GM12878 (cell line): ENCODE measurements at regions not wholly inside any gene's neighbourhood (a gene's known extent, or its start where the extent isn't known, plus 50 kb on each side); places are given as distances from the start of the nearest gene placed in this dataset.

ENCODE experiments used
- ATAC-seq: fragments of 200-7000 bp; cut with Tn5 transposase; 3 replicates; pipeline ENCODE4 v1.9.1; 2020; ENCODE audit warnings: mild to moderate bottlenecking, moderate library complexity
- BruUV-seq: library from RNA; stranded (reverse); fragments of 400-500 nt; replicated peaks from 2 replicates; lab custom pipeline; 2021; lab: Mats Ljungman, UMichigan
- CTCF ChIA-PET: fragments of 300-600 bp; sonication (Branson Sonifier 250); formaldehyde crosslinking; extraction: SDS; loops from one replicate; lab custom pipeline; 2021; ENCODE audit warnings: inconsistent platforms; lab: Yijun Ruan, JAX
- POLR2A ChIA-PET: fragments of 350-600 bp; formaldehyde crosslinking; extraction: SDS; loops from one replicate; lab custom pipeline; 2021; ENCODE audit warnings: inconsistent platforms; lab: Charles Lee
- RAD21 ChIA-PET: fragments of 300-600 bp; sonication (Branson Sonifier 250); formaldehyde crosslinking; loops from one replicate; lab custom pipeline; 2023; ENCODE audit warnings: antibody characterized with exemption; ENCODE audit not compliant: unreplicated experiment; lab: Charles Lee
- SMC1A ChIA-PET: fragments of 300-600 bp; sonication (Branson Sonifier 250); formaldehyde crosslinking; loops from one replicate; lab custom pipeline; 2023; ENCODE audit not compliant: unreplicated experiment, uncharacterized antibody; lab: Charles Lee
- DNase-seq: peaks from one replicate; pipeline ENCODE4 v3.0.0-alpha.2; 2011; ENCODE audit warnings: low read depth, low spot score
- FAIRE-seq: peaks from 3 replicates; lab custom pipeline; 2011; peaks lifted over from hg19 to GRCh38; lab: Jason Lieb, UNC
- H2AFZ ChIP-seq: 2 replicates; pipeline ENCODE4 v1.6.0; 2011; ENCODE audit warnings: low read depth, low read length, control low read depth; ENCODE audit not compliant: control insufficient read depth
- H3K27ac ChIP-seq: 2 replicates; pipeline ENCODE4 v1.5.1; 2011; ENCODE audit warnings: control low read depth; ENCODE audit not compliant: control insufficient read depth, insufficient read depth
- H3K27me3 ChIP-seq, 2 experiments: replicated peaks in 1 of 2; 2 replicates each; pipeline versions ENCODE4 v1.6.0 to v1.6.1; 2011; ENCODE audit warnings: low read length in 1 of 2; ENCODE audit not compliant: control insufficient read depth in 2 of 2, insufficient read depth in 2 of 2
- H3K36me3 ChIP-seq, 2 experiments: 2 replicates each; pipeline ENCODE4 v1.5.1; 2011; ENCODE audit warnings: low read length in 1 of 2; ENCODE audit not compliant: control insufficient read depth in 2 of 2, insufficient read depth in 2 of 2
- H3K4me1 ChIP-seq: 2 replicates; pipeline ENCODE4 v1.6.1; 2011; ENCODE audit warnings: mild to moderate bottlenecking, low read length, moderate library complexity, mixed read lengths; ENCODE audit not compliant: control insufficient read depth, insufficient read depth
- H3K4me2 ChIP-seq: 2 replicates; pipeline ENCODE4 v1.6.0; 2011; ENCODE audit warnings: control low read depth; ENCODE audit not compliant: control insufficient read depth, insufficient read depth
- H3K4me3 ChIP-seq: fragments of 200-600 bp; sonication (generic); 2 replicates; pipeline ENCODE4 v1.5.1; 2016
- H3K79me2 ChIP-seq: 2 replicates; pipeline ENCODE4 v1.6.0; 2011; ENCODE audit warnings: low read length; ENCODE audit not compliant: control insufficient read depth, insufficient read depth
- H3K9ac ChIP-seq: 2 replicates; pipeline ENCODE4 v1.8.0; 2011; ENCODE audit warnings: low read length, control low read depth, mixed read lengths; ENCODE audit not compliant: control insufficient read depth, insufficient read depth
- H3K9me3 ChIP-seq: replicated peaks from 3 replicates; pipeline ENCODE4 v1.5.1; 2011; ENCODE audit warnings: mild to moderate bottlenecking, low read length; ENCODE audit not compliant: control insufficient read depth, insufficient read depth
- H4K20me1 ChIP-seq: 2 replicates; pipeline ENCODE4 v1.6.0; 2011; ENCODE audit not compliant: control insufficient read depth, insufficient read depth
- ASH2L ChIP-seq: fragments of 300-600, 200-600 bp; sonication (generic); IDR thresholded peaks from 2 replicates; pipeline ENCODE4 v1.6.1; 2017; ENCODE audit warnings: low read depth, mild to moderate bottlenecking, borderline replicate concordance
- ATF2 ChIP-seq: IDR thresholded peaks from 2 replicates; pipeline ENCODE4 v1.6.1; 2012; ENCODE audit warnings: low read length, inconsistent platforms
- BCL11A ChIP-seq: IDR thresholded peaks from 2 replicates; pipeline ENCODE4 v1.6.1; 2011; ENCODE audit warnings: low read depth, low read length
- CBFB ChIP-seq: IDR thresholded peaks from 2 replicates; pipeline ENCODE4 v1.6.1; 2016; ENCODE audit warnings: antibody characterized with exemption, low read depth
- CHD1 ChIP-seq: IDR thresholded peaks from 2 replicates; pipeline ENCODE4 v1.6.1; 2012; ENCODE audit warnings: low read depth, low read length, improper control_type of control experiment
- CREB1 ChIP-seq: IDR thresholded peaks from 2 replicates; pipeline ENCODE4 v1.6.1; 2012; ENCODE audit warnings: low read depth, mild to moderate bottlenecking, inconsistent platforms
- EGR1 ChIP-seq, 2 experiments: IDR thresholded peaks; 1 replicate in 1 of 2; 2 replicates in 1 of 2; pipeline ENCODE4 v1.6.1; 2011 to 2012; ENCODE audit warnings: low read depth in 2 of 2, low read length in 2 of 2, borderline replicate concordance in 1 of 2, mild to moderate bottlenecking in 1 of 2, moderate library complexity in 1 of 2
- ESRRA ChIP-seq: IDR thresholded peaks from 2 replicates; pipeline ENCODE4 v1.6.1; 2012; ENCODE audit warnings: mild to moderate bottlenecking, low read length, improper control_type of control experiment
- EZH2 ChIP-seq: IDR thresholded peaks from 2 replicates; pipeline ENCODE4 v1.6.1; 2012; ENCODE audit warnings: low read depth, mild to moderate bottlenecking, control low read depth, inconsistent platforms, low read length, borderline replicate concordance; ENCODE audit not compliant: control insufficient read depth
- GATAD2B ChIP-seq: fragments of 450-650 bp; conservative IDR thresholded peaks from 2 replicates; pipeline ENCODE4 v1.6.1; 2017; ENCODE audit warnings: low read depth, mild to moderate bottlenecking, moderate library complexity
- HDGF ChIP-seq: fragments of 450-650 bp; IDR thresholded peaks from 2 replicates; pipeline ENCODE4 v1.6.1; 2016; ENCODE audit warnings: antibody characterized with exemption
- KDM1A ChIP-seq: fragments of 200-600 bp; sonication (generic); IDR thresholded peaks from 2 replicates; pipeline ENCODE4 v1.6.1; 2016; ENCODE audit warnings: borderline replicate concordance
- NFIC ChIP-seq: IDR thresholded peaks from 2 replicates; pipeline ENCODE4 v1.6.1; 2012; ENCODE audit warnings: low read depth, mild to moderate bottlenecking, inconsistent platforms, low read length, moderate library complexity
- POLR2A ChIP-seq: IDR thresholded peaks from 2 replicates; pipeline ENCODE4 v1.6.1; 2011; ENCODE audit warnings: low read depth, mild to moderate bottlenecking, low read length
- POLR2AphosphoS2 ChIP-seq: IDR thresholded peaks from 2 replicates; pipeline ENCODE4 v1.6.1; 2011; ENCODE audit warnings: low read depth, mild to moderate bottlenecking, low read length, improper control_type of control experiment, moderate library complexity
- RB1 ChIP-seq: fragments of 450-650 bp; formaldehyde crosslinking; IDR thresholded peaks from 2 replicates; pipeline ENCODE4 v1.6.1; 2017; ENCODE audit warnings: mild to moderate bottlenecking, borderline replicate concordance
- SREBF2 ChIP-seq: IDR thresholded peaks from 2 replicates; pipeline ENCODE4 v1.6.1; 2012; ENCODE audit warnings: mild to moderate bottlenecking, low read length
- SUZ12 ChIP-seq: fragments of 200-600 bp; sonication (generic); IDR thresholded peaks from one replicate; pipeline ENCODE4 v1.6.1; 2018; ENCODE audit warnings: antibody characterized with exemption, mild to moderate bottlenecking; ENCODE audit not compliant: unreplicated experiment
- YY1 ChIP-seq: IDR thresholded peaks from 2 replicates; pipeline ENCODE4 v1.6.1; 2011; ENCODE audit warnings: low read depth, mild to moderate bottlenecking, low read length
- ZNF592 ChIP-seq: fragments of 450-650 bp; IDR thresholded peaks from 2 replicates; pipeline ENCODE4 v1.6.1; 2017; ENCODE audit warnings: mild to moderate bottlenecking, moderate library complexity
- WGBS: methylation state at CpG from one replicate; pipeline ENCODE4 v1.1.6; 2016; ENCODE audit warnings: low lambda C conversion rate; ENCODE audit not compliant: insufficient replicate concordance, insufficient coverage; ENCODE audit errors: missing lambda C conversion rate; 5-methylcytosine and 5-hydroxymethylcytosine counted together
- in situ Hi-C: fragments of 300-500 bp; cut with MboI; formaldehyde crosslinking; loops from 9 replicates; pipeline ENCODE4 v1.14.3; 2018; ENCODE audit warnings: mixed read lengths
- intact Hi-C: fragments of 100-400 bp; cut with micrococcal nuclease; formaldehyde crosslinking; loops from one replicate; pipeline ENCODE4 v1.14.2; 2022; ENCODE audit not compliant: unreplicated experiment

GRCh38 chrX:104432321-104432720 is 133.7 kb upstream of the IL1RAPL2 start:
- intact Hi-C loops, result no loop called here
- POLR2A ChIA-PET, result no interaction called here

More at GRCh38 chrX:104432321-104432720, 133.7 kb upstream of the IL1RAPL2 start:
- no peaks in the 10 kb centered on the region; a peak in 1 of 4 replicates for H3K27me3 ChIP-seq
- ChIA-PET SMC1A (no interaction called here), RAD21 (no interaction called here), CTCF (no interaction called here)
- H2AFZ ChIP-seq, result no peak overlapping the region
- no peaks in the 10 kb centered on the region for H3K4me1 ChIP-seq
- H3K4me3 ChIP-seq, result no peak overlapping the region
- no TSS peak for BruUV-seq
- H3K27ac ChIP-seq, result no peak overlapping the region
- 39% methylated on average over 3 of the region's 3 CpGs for WGBS
- in situ Hi-C loops, result no loop called here
- no peak for TF ChIP-seq ASH2L
- TF ChIP-seq ATF2, result no peak
- no peak for TF ChIP-seq POLR2AphosphoS2
- no peak for TF ChIP-seq BCL11A
- no peak for TF ChIP-seq KDM1A
- TF ChIP-seq EGR1 (IDR thresholded peaks at IDR 0.05; ENCODE audit: borderline replicate concordance in 1 of 2, low read depth in 2 of 2, low read length in 2 of 2), result no peak
- no peak for TF ChIP-seq SUZ12
- TF ChIP-seq RB1, result no peak
- TF ChIP-seq POLR2A, result no peak
- TF ChIP-seq EZH2, result no peak
- no peak for TF ChIP-seq CREB1
- TF ChIP-seq HDGF, result no peak
- TF ChIP-seq CHD1, result no peak
- no peak for TF ChIP-seq CBFB
- no peak for TF ChIP-seq GATAD2B
- TF ChIP-seq YY1, result no peak
- TF ChIP-seq SREBF2, result no peak
- no peak for TF ChIP-seq ESRRA
- TF ChIP-seq ZNF592, result no peak
- no peak for TF ChIP-seq NFIC
- no peaks in the 10 kb centered on the region for H3K9me3 ChIP-seq
- no peaks in the 10 kb centered on the region for H3K36me3 ChIP-seq
- no peaks in the 10 kb centered on the region for H3K79me2 ChIP-seq
- DNase-seq, result no peak
- no peak overlapping the region for H3K9ac ChIP-seq
- FAIRE-seq, result no peak
- ATAC-seq, result no peak
- no peak overlapping the region for H3K4me2 ChIP-seq
- H4K20me1 ChIP-seq, result no peaks in the 10 kb centered on the region
